ENCODE measurements at regions not wholly inside any gene's neighbourhood (a gene's known extent, or its start where the extent isn't known, plus 50 kb on each side); places are given as distances from the start of the nearest gene placed in this dataset.

GRCh38 chr5:129341306-129341705 lies 118.8 kb upstream of the ADAMTS19 start:
- DNase-seq (ENCODE audit: low spot score) = no peak
- Histone ChIP-seq H3K27ac (replicated peaks; ENCODE audit: low read length) (no peak overlapping the region), H3K18ac (ENCODE audit: low read length) (no peak overlapping the region), H2BK15ac (ENCODE audit: low read length) (no peak overlapping the region), H3K4me3 (ENCODE audit: low read length in 2 of 2) (no peak overlapping the region), H2BK5ac (ENCODE audit: low read length) (no peak overlapping the region), H4K91ac (ENCODE audit: low read depth, low read length, poor library complexity) (no peak overlapping the region), H3K14ac (ENCODE audit: low read length) (no peak overlapping the region), H2BK120ac (ENCODE audit: low read depth, low read length) (no peak overlapping the region), H3K79me1 (ENCODE audit: low read depth, low read length) (no peaks in the 10 kb centered on the region), H3K23ac (ENCODE audit: low read depth, low read length, poor library complexity) (no peak overlapping the region), H4K8ac (ENCODE audit: low read depth, low read length) (no peak overlapping the region), H2BK12ac (ENCODE audit: low read length) (no peak overlapping the region), H3K4me1 (ENCODE audit: control insufficient read depth in 2 of 2, insufficient read depth in 1 of 2, low read depth in 1 of 2, low read length in 2 of 2) (no peaks in the 10 kb centered on the region), H3K9ac (ENCODE audit: low read depth, low read length, poor library complexity) (no peak overlapping the region), H3K4me2 (ENCODE audit: insufficient read depth, low read length, poor library complexity, severe bottlenecking) (no peak overlapping the region), H2AFZ (ENCODE audit: low read length) (no peak overlapping the region), H3K27me3 (ENCODE audit: control insufficient read depth in 3 of 3, insufficient read depth in 3 of 3, low read depth in 1 of 3, low read length in 3 of 3) (no peaks in the 10 kb centered on the region), H3K36me3 (replicated peaks in 1 of 2; ENCODE audit: control insufficient read depth in 2 of 2, insufficient read depth in 2 of 2, low read length in 2 of 2) (no peaks in the 10 kb centered on the region), H3K4ac (ENCODE audit: low read length) (no peak overlapping the region), H2AK5ac (ENCODE audit: low read depth, low read length) (no peak overlapping the region), H3K9me3 (replicated peaks in 1 of 2; ENCODE audit: control insufficient read depth in 2 of 2, insufficient read depth in 1 of 2, low read depth in 1 of 2, low read length in 2 of 2) (no peaks in the 10 kb centered on the region)
- WGBS, 2 donors (ENCODE audit: extremely low coverage in 2 of 2, insufficient read length in 2 of 2, insufficient replicate concordance in 1 of 2) = 100% methylated on average over 1 of the region's 1 CpG; no CpG with 5 or more reads in 1 of the 2 donors

- H3K23ac ChIP-seq (ENCODE audit: low read depth, low read length, poor library complexity) = no peak overlapping the region
- H3K14ac ChIP-seq (ENCODE audit: low read length) = no peak overlapping the region
- no peaks in the 10 kb centered on the region for H3K27me3 ChIP-seq (ENCODE audit: control insufficient read depth in 3 of 3, insufficient read depth in 3 of 3, low read depth in 1 of 3, low read length in 3 of 3)
- no peak overlapping the region for H3K4me3 ChIP-seq (ENCODE audit: low read length in 2 of 2)
- H3K4ac ChIP-seq (ENCODE audit: low read length) = no peak overlapping the region
- H3K18ac ChIP-seq (ENCODE audit: low read length) = no peak overlapping the region
- H2BK5ac ChIP-seq (ENCODE audit: low read length) = no peak overlapping the region
- H2BK12ac ChIP-seq (ENCODE audit: low read length) = no peak overlapping the region
- no peak overlapping the region for H2AK5ac ChIP-seq (ENCODE audit: low read depth, low read length)
- H3K36me3 ChIP-seq (replicated peaks in 1 of 2; ENCODE audit: control insufficient read depth in 2 of 2, insufficient read depth in 2 of 2, low read length in 2 of 2) = no peaks in the 10 kb centered on the region
- H3K27ac ChIP-seq (replicated peaks; ENCODE audit: low read length) = no peak overlapping the region
- H4K91ac ChIP-seq (ENCODE audit: low read depth, low read length, poor library complexity) = no peak overlapping the region
- H2BK120ac ChIP-seq (ENCODE audit: low read depth, low read length) = no peak overlapping the region
- DNase-seq (ENCODE audit: low spot score) = no peak
- no peaks in the 10 kb centered on the region for H3K79me1 ChIP-seq (ENCODE audit: low read depth, low read length)
- no peak overlapping the region for H3K9ac ChIP-seq (ENCODE audit: low read depth, low read length, poor library complexity)
- no peak overlapping the region for H3K4me2 ChIP-seq (ENCODE audit: insufficient read depth, low read length, poor library complexity, severe bottlenecking)
- H2AFZ ChIP-seq (ENCODE audit: low read length) = no peak overlapping the region
- H2BK15ac ChIP-seq (ENCODE audit: low read length) = no peak overlapping the region
- H3K9me3 ChIP-seq (replicated peaks in 1 of 2; ENCODE audit: control insufficient read depth in 2 of 2, insufficient read depth in 1 of 2, low read depth in 1 of 2, low read length in 2 of 2) = no peaks in the 10 kb centered on the region
- no peaks in the 10 kb centered on the region for H3K4me1 ChIP-seq (ENCODE audit: control insufficient read depth in 2 of 2, insufficient read depth in 1 of 2, low read depth in 1 of 2, low read length in 2 of 2)
- H4K8ac ChIP-seq (ENCODE audit: low read depth, low read length) = no peak overlapping the region
These were observed 117.3 kb upstream of the ADAMTS19 start for GRCh38 chr5:129342796-129343195.

- H2AFZ ChIP-seq (ENCODE audit: low read length) = no peak overlapping the region
- H3K79me1 ChIP-seq (ENCODE audit: low read depth, low read length) = no peaks in the 10 kb centered on the region
- no peaks in the 10 kb centered on the region for H3K9me3 ChIP-seq (replicated peaks in 1 of 2; ENCODE audit: control insufficient read depth in 2 of 2, insufficient read depth in 1 of 2, low read depth in 1 of 2, low read length in 2 of 2)
- H3K4me2 ChIP-seq (ENCODE audit: insufficient read depth, low read length, poor library complexity, severe bottlenecking) = no peak overlapping the region
- H3K4me1 ChIP-seq (ENCODE audit: control insufficient read depth in 2 of 2, insufficient read depth in 1 of 2, low read depth in 1 of 2, low read length in 2 of 2) = no peaks in the 10 kb centered on the region
- no peak overlapping the region for H2BK120ac ChIP-seq (ENCODE audit: low read depth, low read length)
- H3K4ac ChIP-seq (ENCODE audit: low read length) = no peak overlapping the region
- no peak overlapping the region for H3K14ac ChIP-seq (ENCODE audit: low read length)
- no peak overlapping the region for H2BK12ac ChIP-seq (ENCODE audit: low read length)
- H2BK15ac ChIP-seq (ENCODE audit: low read length) = no peak overlapping the region
- no peak overlapping the region for H3K18ac ChIP-seq (ENCODE audit: low read length)
- H3K27me3 ChIP-seq (ENCODE audit: control insufficient read depth in 3 of 3, insufficient read depth in 3 of 3, low read depth in 1 of 3, low read length in 3 of 3) = no peaks in the 10 kb centered on the region
- no peak overlapping the region for H3K27ac ChIP-seq (replicated peaks; ENCODE audit: low read length)
- no peak overlapping the region for H2BK5ac ChIP-seq (ENCODE audit: low read length)
- no peaks in the 10 kb centered on the region for H3K36me3 ChIP-seq (replicated peaks in 1 of 2; ENCODE audit: control insufficient read depth in 2 of 2, insufficient read depth in 2 of 2, low read length in 2 of 2)
- H3K4me3 ChIP-seq (ENCODE audit: low read length in 2 of 2) = no peak overlapping the region
- no peak overlapping the region for H2AK5ac ChIP-seq (ENCODE audit: low read depth, low read length)
- H3K9ac ChIP-seq (ENCODE audit: low read depth, low read length, poor library complexity) = no peak overlapping the region
- H4K8ac ChIP-seq (ENCODE audit: low read depth, low read length) = no peak overlapping the region
- no peak overlapping the region for H4K91ac ChIP-seq (ENCODE audit: low read depth, low read length, poor library complexity)
- DNase-seq (ENCODE audit: low spot score) = no peak
- H3K23ac ChIP-seq (ENCODE audit: low read depth, low read length, poor library complexity) = no peak overlapping the region
- no CpG with 5 or more reads among the region's 4 CpGs for WGBS, 2 donors (ENCODE audit: extremely low coverage in 2 of 2, insufficient read length in 2 of 2, insufficient replicate concordance in 1 of 2)
These were observed 114.7 kb upstream of the ADAMTS19 start for GRCh38 chr5:129345213-129345924.

- no peak overlapping the region for H3K9ac ChIP-seq (ENCODE audit: low read depth, low read length, poor library complexity)
These were observed 103.3 kb upstream of the ADAMTS19 start for GRCh38 chr5:129356846-129357245.

More at GRCh38 chr5:129356846-129357245, 103.3 kb upstream of the ADAMTS19 start:
- no peak overlapping the region for H3K14ac ChIP-seq (ENCODE audit: low read length)
- no peak overlapping the region for H3K18ac ChIP-seq (ENCODE audit: low read length)
- no peaks in the 10 kb centered on the region for H3K4me1 ChIP-seq (ENCODE audit: control insufficient read depth in 2 of 2, insufficient read depth in 1 of 2, low read depth in 1 of 2, low read length in 2 of 2)
- H2BK12ac ChIP-seq (ENCODE audit: low read length) = no peak overlapping the region
- H2BK120ac ChIP-seq (ENCODE audit: low read depth, low read length) = no peak overlapping the region
- H3K36me3 ChIP-seq (replicated peaks in 1 of 2; ENCODE audit: control insufficient read depth in 2 of 2, insufficient read depth in 2 of 2, low read length in 2 of 2) = no peaks in the 10 kb centered on the region
- no peak overlapping the region for H2BK5ac ChIP-seq (ENCODE audit: low read length)
- H3K4me3 ChIP-seq (ENCODE audit: low read length in 2 of 2) = no peak overlapping the region
- H3K23ac ChIP-seq (ENCODE audit: low read depth, low read length, poor library complexity) = no peak overlapping the region
- no peak overlapping the region for H4K8ac ChIP-seq (ENCODE audit: low read depth, low read length)
- no peak overlapping the region for H3K4me2 ChIP-seq (ENCODE audit: insufficient read depth, low read length, poor library complexity, severe bottlenecking)
- no peaks in the 10 kb centered on the region for H3K79me1 ChIP-seq (ENCODE audit: low read depth, low read length)
- WGBS, 2 donors (ENCODE audit: extremely low coverage in 2 of 2, insufficient read length in 2 of 2, insufficient replicate concordance in 1 of 2) = no CpG with 5 or more reads among the region's 2 CpGs
- H3K27me3 ChIP-seq (ENCODE audit: control insufficient read depth in 3 of 3, insufficient read depth in 3 of 3, low read depth in 1 of 3, low read length in 3 of 3) = no peaks in the 10 kb centered on the region
- H3K4ac ChIP-seq (ENCODE audit: low read length) = no peak overlapping the region
- no peak for DNase-seq (ENCODE audit: low spot score)
- H2AK5ac ChIP-seq (ENCODE audit: low read depth, low read length) = no peak overlapping the region
- no peaks in the 10 kb centered on the region for H3K9me3 ChIP-seq (replicated peaks in 1 of 2; ENCODE audit: control insufficient read depth in 2 of 2, insufficient read depth in 1 of 2, low read depth in 1 of 2, low read length in 2 of 2)
- no peak overlapping the region for H3K27ac ChIP-seq (replicated peaks; ENCODE audit: low read length)
- H4K91ac ChIP-seq (ENCODE audit: low read depth, low read length, poor library complexity) = no peak overlapping the region
- H2AFZ ChIP-seq (ENCODE audit: low read length) = no peak overlapping the region
- no peak overlapping the region for H2BK15ac ChIP-seq (ENCODE audit: low read length)
